HG03378 (cell line): ENCODE measurements at regions not wholly inside any gene's neighbourhood (a gene's known extent, or its start where the extent isn't known, plus 50 kb on each side); places are given as distances from the start of the nearest gene placed in this dataset.
A peak's percentile ranks its signal among the peaks of the same experiment; 100 is the strongest.

ENCODE experiments used
- ATAC-seq: cut with Tn5 transposase; IDR thresholded peaks from one replicate; pipeline ENCODE4 v1.9.1; 2021; ENCODE audit warnings: mild to moderate bottlenecking, moderate library complexity; ENCODE audit not compliant: unreplicated experiment

GRCh38 chr1:218573925-218574324 is 228.8 kb downstream of the TGFB2 start:
- no peak for ATAC-seq

- ATAC-seq, result no peak
These were observed 229.9 kb downstream of the TGFB2 start for GRCh38 chr1:218575079-218575478.

GRCh38 chr1:218575856-218576255 is 230.7 kb downstream of the TGFB2 start:
- no peak for ATAC-seq

GRCh38 chr1:218582646-218583045 is 237.5 kb downstream of the TGFB2 start:
- no peak for ATAC-seq

GRCh38 chr1:218584418-218585155 is 239.5 kb downstream of the TGFB2 start:
- no peak for ATAC-seq

GRCh38 chr1:218585511-218586184 is 240.5 kb downstream of the TGFB2 start:
- ATAC-seq, result peak; percentile 66

- no peak for ATAC-seq
These were observed 242.8 kb downstream of the TGFB2 start for GRCh38 chr1:218587900-218588299.

- ATAC-seq, result no peak
These were observed 243.5 kb downstream of the TGFB2 start for GRCh38 chr1:218588540-218589172.

GRCh38 chr1:218589487-218589886 is 244.4 kb downstream of the TGFB2 start:
- ATAC-seq, result no peak

- ATAC-seq, result no peak
These were observed 246.8 kb downstream of the TGFB2 start for GRCh38 chr1:218591966-218592365.

GRCh38 chr1:218592688-218593087 is 247.6 kb downstream of the TGFB2 start:
- no peak for ATAC-seq

GRCh38 chr1:218600968-218601367 is 255.8 kb downstream of the TGFB2 start:
- ATAC-seq, result no peak

GRCh38 chr1:218604217-218604616 is 259.1 kb downstream of the TGFB2 start:
- no peak for ATAC-seq

- no peak for ATAC-seq
These were observed 266.9 kb downstream of the TGFB2 start for GRCh38 chr1:218611916-218612585.

GRCh38 chr1:218613105-218613504 is 268.0 kb downstream of the TGFB2 start:
- no peak for ATAC-seq

- ATAC-seq, result no peak
These were observed 268.9 kb downstream of the TGFB2 start for GRCh38 chr1:218614031-218614430.

- ATAC-seq, result no peak
These were observed 271.5 kb downstream of the TGFB2 start for GRCh38 chr1:218616681-218617080.

- ATAC-seq, result no peak
These were observed 272.9 kb downstream of the TGFB2 start for GRCh38 chr1:218617986-218618385.

- no peak for ATAC-seq
These were observed 275.8 kb downstream of the TGFB2 start for GRCh38 chr1:218620956-218621355.

- no peak for ATAC-seq
These were observed 278.9 kb downstream of the TGFB2 start for GRCh38 chr1:218624052-218624451.

GRCh38 chr1:218625393-218625792 is 280.3 kb downstream of the TGFB2 start:
- no peak for ATAC-seq
